IMR-90 (cell line): ENCODE measurements at regions not wholly inside any gene's neighbourhood (a gene's known extent, or its start where the extent isn't known, plus 50 kb on each side); places are given as distances from the start of the nearest gene placed in this dataset.

Source experiments
- ATAC-seq: fragments of 200-7000 bp; cut with Tn5 transposase; 2 replicates; pipeline ENCODE4 v1.9.1; 2020; ENCODE audit warnings: low read depth, mild to moderate bottlenecking, moderate library complexity
- BruUV-seq: library from RNA; stranded (reverse); fragments of 400-500 nt; replicated peaks from 2 replicates; lab custom pipeline; 2021; lab: Mats Ljungman, UMichigan
- CTCF ChIA-PET: fragments of 300-600 bp; formaldehyde crosslinking; extraction: SDS; loops from one replicate; lab custom pipeline; 2021; ENCODE audit warnings: antibody characterized with exemption; lab: Yijun Ruan, JAX
- POLR2A ChIA-PET: fragments of 300-600 bp; sonication (Branson Sonifier 250); formaldehyde crosslinking; loops from one replicate; lab custom pipeline; 2022; ENCODE audit warnings: antibody characterized with exemption; ENCODE audit not compliant: unreplicated experiment; lab: Charles Lee
- DNase-seq: peaks from one replicate; pipeline ENCODE4 v3.0.0; 2013
- H2AFZ ChIP-seq: replicated peaks from 2 replicates; pipeline ENCODE3; 2013; ENCODE audit warnings: low read length, mild to moderate bottlenecking; ENCODE audit not compliant: poor library complexity
- H2AK5ac ChIP-seq: 2 replicates; pipeline ENCODE4 v1.6.1; 2013; ENCODE audit warnings: low read depth, low read length, inconsistent platforms
- H2AK9ac ChIP-seq: replicated peaks from 2 replicates; pipeline ENCODE3; 2013; ENCODE audit warnings: mild to moderate bottlenecking, low read depth, low read length, moderate library complexity; ENCODE audit not compliant: poor library complexity
- H2BK120ac ChIP-seq: 2 replicates; pipeline ENCODE4 v1.6.1; 2013; ENCODE audit warnings: low read depth, low read length, inconsistent platforms
- H2BK15ac ChIP-seq: 3 replicates; pipeline ENCODE4 v1.6.1; 2013; ENCODE audit warnings: low read depth, low read length, inconsistent platforms
- H2BK20ac ChIP-seq: 2 replicates; pipeline ENCODE4 v1.6.1; 2013; ENCODE audit warnings: low read depth, mild to moderate bottlenecking, inconsistent platforms, low read length, moderate library complexity
- H2BK5ac ChIP-seq: 2 replicates; pipeline ENCODE4 v1.6.1; 2013; ENCODE audit warnings: mild to moderate bottlenecking, low read depth, low read length, inconsistent platforms; ENCODE audit not compliant: poor library complexity, severe bottlenecking
- H3K14ac ChIP-seq: replicated peaks from 2 replicates; pipeline ENCODE4 v1.6.1; 2013; ENCODE audit warnings: low read depth, low read length, inconsistent platforms
- H3K18ac ChIP-seq: 2 replicates; pipeline ENCODE4 v1.6.1; 2013; ENCODE audit warnings: low read depth, low read length, control low read depth
- H3K23ac ChIP-seq: 2 replicates; pipeline ENCODE4 v1.6.1; 2013; ENCODE audit warnings: low read depth, low read length, inconsistent platforms
- H3K27ac ChIP-seq: 2 replicates; pipeline ENCODE4 v1.5.1; 2013; ENCODE audit warnings: mild to moderate bottlenecking, control low read depth, low read length; ENCODE audit not compliant: insufficient read depth
- H3K27me3 ChIP-seq: 2 replicates; pipeline ENCODE4 v1.6.1; 2013; ENCODE audit warnings: low read length; ENCODE audit not compliant: control insufficient read depth, insufficient read depth
- H3K36me3 ChIP-seq: 2 replicates; pipeline ENCODE4 v1.6.1; 2013; ENCODE audit warnings: low read length, mixed read lengths; ENCODE audit not compliant: control insufficient read depth, insufficient read depth
- H3K4ac ChIP-seq: 2 replicates; pipeline ENCODE4 v1.6.1; 2013; ENCODE audit warnings: low read depth, low read length, inconsistent platforms
- H3K4me1 ChIP-seq: 2 replicates; pipeline ENCODE4 v1.6.1; 2013; ENCODE audit warnings: low read length, mixed read lengths; ENCODE audit not compliant: control insufficient read depth, insufficient read depth
- H3K4me2 ChIP-seq: 2 replicates; pipeline ENCODE4 v1.6.1; 2013; ENCODE audit warnings: low read depth, mild to moderate bottlenecking, control low read depth, low read length, moderate library complexity
- H3K4me3 ChIP-seq: 2 replicates; pipeline ENCODE4 v1.5.1; 2013; ENCODE audit warnings: low read depth, mild to moderate bottlenecking, control low read depth, low read length, moderate library complexity; ENCODE audit not compliant: insufficient read depth
- H3K56ac ChIP-seq: 2 replicates; pipeline ENCODE4 v1.6.1; 2013; ENCODE audit warnings: low read length, inconsistent platforms; ENCODE audit not compliant: insufficient read depth; ENCODE audit errors: extremely low read depth
- H3K79me1 ChIP-seq, 2 experiments: 2 replicates each; pipeline ENCODE4 v1.6.1; 2013; ENCODE audit warnings: low read length in 2 of 2, inconsistent platforms in 1 of 2, low read depth in 1 of 2
- H3K9ac ChIP-seq: 2 replicates; pipeline ENCODE4 v1.6.1; 2013; ENCODE audit warnings: low read depth, low read length, control low read depth
- H3K9me1 ChIP-seq: 2 replicates; pipeline ENCODE4 v1.6.1; 2013; ENCODE audit warnings: low read length, inconsistent platforms; ENCODE audit not compliant: insufficient read depth
- H3K9me3 ChIP-seq: 2 replicates; pipeline ENCODE4 v1.6.1; 2013; ENCODE audit warnings: low read length; ENCODE audit not compliant: control insufficient read depth, insufficient read depth
- H4K20me1 ChIP-seq: 2 replicates; pipeline ENCODE4 v1.6.1; 2013; ENCODE audit warnings: low read length, inconsistent platforms; ENCODE audit not compliant: insufficient read depth
- H4K5ac ChIP-seq: 2 replicates; pipeline ENCODE4 v1.6.1; 2013; ENCODE audit warnings: mild to moderate bottlenecking, low read depth, low read length, control low read depth
- H4K8ac ChIP-seq, 2 experiments: 2 replicates each; pipeline ENCODE4 v1.6.1; 2013; ENCODE audit warnings: low read depth in 2 of 2, low read length in 2 of 2, control low read depth in 1 of 2, inconsistent platforms in 1 of 2
- H4K91ac ChIP-seq: 2 replicates; pipeline ENCODE4 v1.6.1; 2013; ENCODE audit warnings: low read depth, low read length, inconsistent platforms; ENCODE audit not compliant: insufficient read depth
- CEBPB ChIP-seq: IDR thresholded peaks from 2 replicates; pipeline ENCODE4 v1.6.1; 2012; ENCODE audit warnings: low read depth, low read length, improper control_type of control experiment
- CTCF ChIP-seq: conservative IDR thresholded peaks from 2 replicates; pipeline ENCODE4 v1.5.1; 2012; ENCODE audit warnings: mild to moderate bottlenecking, low read depth, low read length, improper control_type of control experiment
- FOS ChIP-seq: fragments of 150-350 bp; IDR thresholded peaks from 2 replicates; pipeline ENCODE4 v1.6.1; 2016; ENCODE audit warnings: low read depth, low read length
- NFE2L2 ChIP-seq: fragments of 150-350 bp; IDR thresholded peaks from 2 replicates; pipeline ENCODE4 v1.6.1; 2016; ENCODE audit warnings: low read depth, mild to moderate bottlenecking, low read length
- RAD21 ChIP-seq: IDR thresholded peaks from 2 replicates; pipeline ENCODE4 v1.6.1; 2012; ENCODE audit warnings: low read length, improper control_type of control experiment
- RFX5 ChIP-seq: IDR thresholded peaks from 2 replicates; pipeline ENCODE4 v1.8.0; 2012; ENCODE audit warnings: low read depth, mild to moderate bottlenecking, low read length, moderate library complexity
- SMC3 ChIP-seq: fragments of 150-350 bp; IDR thresholded peaks from 2 replicates; pipeline ENCODE4 v1.6.1; 2016; ENCODE audit warnings: low read depth, mild to moderate bottlenecking, antibody characterized with exemption, low read length, moderate library complexity
- WGBS, 2 experiments: methylation state at CpG; one replicate each; pipeline versions ENCODE4 v1.1.5 to v1.1.7; 2013; ENCODE audit warnings: missing lambda C conversion rate in 2 of 2; ENCODE audit not compliant: insufficient read length in 1 of 2; ENCODE audit errors: extremely low coverage in 2 of 2; 5-methylcytosine and 5-hydroxymethylcytosine counted together
- dilution Hi-C: fragments of 300-500 bp; cut with HindIII; formaldehyde crosslinking; loops from one replicate; pipeline ENCODE4 v1.14.3; 2018; ENCODE audit warnings: low sequenced_read_pairs; ENCODE audit not compliant: unreplicated experiment
- in situ Hi-C: fragments of 300-500 bp; cut with MboI; formaldehyde crosslinking; loops from 3 replicates; pipeline ENCODE4 v1.14.3; 2019; ENCODE audit warnings: low sequenced_read_pairs, inconsistent platforms, mixed read lengths
- intact Hi-C: fragments of 100-400 bp; cut with micrococcal nuclease; formaldehyde crosslinking; loops from 2 replicates; pipeline ENCODE4 v1.10.0; 2022

GRCh38 chr17:34451313-34451712, 88.3 kb upstream of the CCL1 start:
- Histone ChIP-seq H3K9ac (no peak overlapping the region), H3K4ac (no peak overlapping the region), H4K5ac (no peak overlapping the region), H2BK5ac (no peak overlapping the region), H2BK15ac (no peak overlapping the region), H2BK20ac (no peak overlapping the region), H3K18ac (no peak overlapping the region), H3K23ac (no peak overlapping the region), H3K4me3 (no peak overlapping the region), H3K9me1 (no peaks in the 10 kb centered on the region), H3K56ac (no peak overlapping the region), H3K14ac (no peak overlapping the region), H2AK5ac (no peak overlapping the region), H4K20me1 (no peaks in the 10 kb centered on the region), H3K4me2 (no peak overlapping the region), H3K27me3 (no peaks in the 10 kb centered on the region; the same call in 1 of the 2 replicates), H2AFZ (no peak overlapping the region), H4K8ac (no peak overlapping the region), H3K4me1 (no peaks in the 10 kb centered on the region), H3K9me3 (no peaks in the 10 kb centered on the region), H2AK9ac (no peak overlapping the region), H3K79me1 (no peaks in the 10 kb centered on the region), H3K36me3 (no peaks in the 10 kb centered on the region), H3K27ac (no peak overlapping the region), H4K91ac (no peak overlapping the region), H2BK120ac (no peak overlapping the region)
- no CpG with 5 or more reads among the region's 2 CpGs for WGBS, 2 experiments
- TF ChIP-seq CEBPB (no peak), RAD21 (no peak), RFX5 (no peak), NFE2L2 (no peak), CTCF (no peak), SMC3 (no peak), FOS (no peak)
- DNase-seq (peak; percentile 2), ATAC-seq (no peak)
- dilution Hi-C loops = no loop called here
- CTCF ChIA-PET = no interaction called here
- BruUV-seq = no TSS peak
- POLR2A ChIA-PET = no interaction called here
- intact Hi-C loops = no loop called here
- in situ Hi-C loops = no loop called here
